ENCODE measurements at regions not wholly inside any gene's neighbourhood (a gene's known extent, or its start where the extent isn't known, plus 50 kb on each side); places are given as distances from the start of the nearest gene placed in this dataset.

- no peak overlapping the region for H3K27ac Mint-ChIP-seq (ENCODE audit: unreplicated experiment)
- no peaks in the 10 kb centered on the region for H3K36me3 Mint-ChIP-seq (ENCODE audit: low read depth, unreplicated experiment)
- H3K27ac ChIP-seq (ENCODE audit: low read depth, low read length), result no peak overlapping the region
- no peaks in the 10 kb centered on the region for H4K20me1 ChIP-seq (ENCODE audit: insufficient read depth, low read length)
- DNase-seq (ENCODE audit: low read depth) (peak; percentile 65), FAIRE-seq (no peak)
- H3K27me3 ChIP-seq (ENCODE audit: insufficient read depth, low read length), result no peaks in the 10 kb centered on the region
- no peak overlapping the region for H3K4me3 ChIP-seq (ENCODE audit: insufficient read depth, low read depth, low read length)
- peaks cover 2% of the 10 kb centered on the region for H3K4me1 ChIP-seq (ENCODE audit: insufficient read depth, low read length)
- peaks cover 4% of the 10 kb centered on the region for H3K4me1 Mint-ChIP-seq (ENCODE audit: low read depth, unreplicated experiment)
- peaks cover 5% of the 10 kb centered on the region for H3K9me3 Mint-ChIP-seq (ENCODE audit: unreplicated experiment)
- H3K9ac ChIP-seq (ENCODE audit: low read length), result no peak overlapping the region
- no peak overlapping the region for H3K4me3 Mint-ChIP-seq (ENCODE audit: unreplicated experiment)
- H3K9me3 ChIP-seq (ENCODE audit: insufficient read depth, low read depth, low read length), result peaks cover 5% of the 10 kb centered on the region
- no peaks in the 10 kb centered on the region for H3K27me3 Mint-ChIP-seq (ENCODE audit: low read depth, unreplicated experiment)
- no peak overlapping the region for H2AFZ ChIP-seq (ENCODE audit: low read depth, low read length)
- no peaks in the 10 kb centered on the region for H3K36me3 ChIP-seq (ENCODE audit: insufficient read depth, low read length)
- no peak overlapping the region for H3K4me2 ChIP-seq (ENCODE audit: low read length)
- TF ChIP-seq EZH2 (IDR thresholded peaks at IDR 0.05; ENCODE audit: insufficient read depth, low read length), result no peak
- no peak for TF ChIP-seq CTCF (IDR thresholded peaks at IDR 0.05; ENCODE audit: insufficient read depth, low read depth, low read length)
- no peaks in the 10 kb centered on the region for H3K79me2 ChIP-seq (ENCODE audit: insufficient read depth, low read length)
These were observed 268.3 kb downstream of the PDHA2 start for GRCh38 chr4:96108146-96108545.

- Histone ChIP-seq H3K9me3 (ENCODE audit: insufficient read depth, low read depth, low read length) (peaks cover 5% of the 10 kb centered on the region), H3K27me3 (ENCODE audit: insufficient read depth, low read length) (no peaks in the 10 kb centered on the region), H3K36me3 (ENCODE audit: insufficient read depth, low read length) (no peaks in the 10 kb centered on the region), H3K4me3 (ENCODE audit: insufficient read depth, low read depth, low read length) (no peak overlapping the region), H2AFZ (ENCODE audit: low read depth, low read length) (no peak overlapping the region), H3K27ac (ENCODE audit: low read depth, low read length) (no peak overlapping the region), H3K9ac (ENCODE audit: low read length) (no peak overlapping the region), H3K4me2 (ENCODE audit: low read length) (no peak overlapping the region), H3K4me1 (ENCODE audit: insufficient read depth, low read length) (no peaks in the 10 kb centered on the region), H3K79me2 (ENCODE audit: insufficient read depth, low read length) (no peaks in the 10 kb centered on the region), H4K20me1 (ENCODE audit: insufficient read depth, low read length) (no peaks in the 10 kb centered on the region)
- DNase-seq (ENCODE audit: low read depth) (no peak), FAIRE-seq (no peak)
- Mint-ChIP-seq H3K36me3 (ENCODE audit: low read depth, unreplicated experiment) (no peaks in the 10 kb centered on the region), H3K27ac (ENCODE audit: unreplicated experiment) (no peak overlapping the region), H3K4me3 (ENCODE audit: unreplicated experiment) (no peak overlapping the region), H3K4me1 (ENCODE audit: low read depth, unreplicated experiment) (peaks cover 4% of the 10 kb centered on the region), H3K9me3 (ENCODE audit: unreplicated experiment) (peaks cover 5% of the 10 kb centered on the region), H3K27me3 (ENCODE audit: low read depth, unreplicated experiment) (no peaks in the 10 kb centered on the region)
- TF ChIP-seq EZH2 (IDR thresholded peaks at IDR 0.05; ENCODE audit: insufficient read depth, low read length) (no peak), CTCF (IDR thresholded peaks at IDR 0.05; ENCODE audit: insufficient read depth, low read depth, low read length) (no peak)
These were observed 272.7 kb downstream of the PDHA2 start for GRCh38 chr4:96112631-96113030.

- Histone ChIP-seq H3K79me2 (ENCODE audit: insufficient read depth, low read length) (no peaks in the 10 kb centered on the region), H3K4me3 (ENCODE audit: insufficient read depth, low read depth, low read length) (no peak overlapping the region), H3K27ac (ENCODE audit: low read depth, low read length) (no peak overlapping the region), H3K4me2 (ENCODE audit: low read length) (no peak overlapping the region), H2AFZ (ENCODE audit: low read depth, low read length) (no peak overlapping the region), H4K20me1 (ENCODE audit: insufficient read depth, low read length) (no peaks in the 10 kb centered on the region), H3K4me1 (ENCODE audit: insufficient read depth, low read length) (no peaks in the 10 kb centered on the region), H3K9me3 (ENCODE audit: insufficient read depth, low read depth, low read length) (no peaks in the 10 kb centered on the region), H3K36me3 (ENCODE audit: insufficient read depth, low read length) (no peaks in the 10 kb centered on the region), H3K27me3 (ENCODE audit: insufficient read depth, low read length) (no peaks in the 10 kb centered on the region), H3K9ac (ENCODE audit: low read length) (no peak overlapping the region)
- no peak overlapping the region for H3K4me3 Mint-ChIP-seq (ENCODE audit: unreplicated experiment)
- H3K36me3 Mint-ChIP-seq (ENCODE audit: low read depth, unreplicated experiment), result no peaks in the 10 kb centered on the region
- no peak for DNase-seq (ENCODE audit: low read depth)
- H3K4me1 Mint-ChIP-seq (ENCODE audit: low read depth, unreplicated experiment), result no peaks in the 10 kb centered on the region
- H3K27ac Mint-ChIP-seq (ENCODE audit: unreplicated experiment), result no peak overlapping the region
- no peak for FAIRE-seq
- H3K27me3 Mint-ChIP-seq (ENCODE audit: low read depth, unreplicated experiment), result no peaks in the 10 kb centered on the region
- H3K9me3 Mint-ChIP-seq (ENCODE audit: unreplicated experiment), result no peaks in the 10 kb centered on the region
- TF ChIP-seq CTCF (IDR thresholded peaks at IDR 0.05; ENCODE audit: insufficient read depth, low read depth, low read length) (no peak), EZH2 (IDR thresholded peaks at IDR 0.05; ENCODE audit: insufficient read depth, low read length) (no peak)
These were observed 280.3 kb downstream of the PDHA2 start for GRCh38 chr4:96120206-96120605.
